Neuronal stem cell (in vitro differentiated cells): ENCODE measurements at regions not wholly inside any gene's neighbourhood (a gene's known extent, or its start where the extent isn't known, plus 50 kb on each side); places are given as distances from the start of the nearest gene placed in this dataset.

ENCODE experiments used
- DNase-seq: peaks from one replicate; pipeline ENCODE4 v3.0.0-alpha.2; 2013; ENCODE audit warnings: low spot score
- H2AFZ ChIP-seq: one replicate; pipeline ENCODE4 v1.6.1; 2013; ENCODE audit warnings: mild to moderate bottlenecking, low read length, inconsistent platforms
- H2AK5ac ChIP-seq: 2 replicates; pipeline ENCODE4 v1.6.1; 2013; ENCODE audit warnings: low read depth, mild to moderate bottlenecking, inconsistent platforms, low read length, moderate library complexity, mixed read lengths
- H2BK120ac ChIP-seq: 2 replicates; pipeline ENCODE4 v1.6.1; 2013; ENCODE audit warnings: low read depth, mild to moderate bottlenecking, inconsistent platforms, low read length, moderate library complexity, mixed read lengths
- H2BK12ac ChIP-seq: one replicate; pipeline ENCODE4 v1.6.1; 2013; ENCODE audit warnings: low read length, inconsistent platforms
- H2BK15ac ChIP-seq: 2 replicates; pipeline ENCODE4 v1.6.1; 2013; ENCODE audit warnings: mild to moderate bottlenecking, low read length, inconsistent platforms, mixed read lengths
- H2BK5ac ChIP-seq: one replicate; pipeline ENCODE4 v1.6.1; 2013; ENCODE audit warnings: inconsistent platforms, mild to moderate bottlenecking, low read length, moderate library complexity
- H3K14ac ChIP-seq: one replicate; pipeline ENCODE4 v1.6.1; 2013; ENCODE audit warnings: low read length, inconsistent platforms
- H3K18ac ChIP-seq: 2 replicates; pipeline ENCODE4 v1.6.1; 2013; ENCODE audit warnings: low read length, inconsistent platforms
- H3K23ac ChIP-seq: 2 replicates; pipeline ENCODE4 v1.6.1; 2013; ENCODE audit warnings: low read depth, mild to moderate bottlenecking, mixed read lengths, low read length, inconsistent platforms; ENCODE audit not compliant: poor library complexity
- H3K27ac ChIP-seq: replicated peaks from 3 replicates; pipeline ENCODE4 v1.5.1; 2013; ENCODE audit warnings: low read length, inconsistent platforms
- H3K27me3 ChIP-seq, 3 experiments: 2 replicates each; pipeline ENCODE4 v1.6.1; 2013; ENCODE audit warnings: low read length in 3 of 3, mild to moderate bottlenecking in 2 of 3, inconsistent platforms in 1 of 3, low read depth in 1 of 3, mixed read lengths in 1 of 3, moderate library complexity in 1 of 3; ENCODE audit not compliant: control insufficient read depth in 3 of 3, insufficient read depth in 3 of 3
- H3K36me3 ChIP-seq, 2 donors: replicated peaks in 1 of 2; 2 replicates each; pipeline ENCODE4 v1.6.1; 2013; ENCODE audit warnings: low read length in 2 of 2; ENCODE audit not compliant: control insufficient read depth in 2 of 2, insufficient read depth in 2 of 2
- H3K4ac ChIP-seq: 2 replicates; pipeline ENCODE4 v1.6.1; 2013; ENCODE audit warnings: inconsistent platforms, mild to moderate bottlenecking, low read length, moderate library complexity
- H3K4me1 ChIP-seq, 2 donors: 1 replicate in 1 of 2; 2 replicates in 1 of 2; pipeline ENCODE4 v1.6.1; 2013; ENCODE audit warnings: low read length in 2 of 2, low read depth in 1 of 2; ENCODE audit not compliant: control insufficient read depth in 2 of 2, insufficient read depth in 1 of 2
- H3K4me2 ChIP-seq: one replicate; pipeline ENCODE4 v1.6.1; 2013; ENCODE audit warnings: mild to moderate bottlenecking, low read length, inconsistent platforms; ENCODE audit not compliant: insufficient read depth, poor library complexity, severe bottlenecking
- H3K4me3 ChIP-seq, 2 donors: 2 replicates each; pipeline ENCODE4 v1.5.1; 2013; ENCODE audit warnings: low read length in 2 of 2, mild to moderate bottlenecking in 2 of 2, inconsistent platforms in 1 of 2, moderate library complexity in 1 of 2
- H3K79me1 ChIP-seq: one replicate; pipeline ENCODE4 v1.6.1; 2013; ENCODE audit warnings: low read depth, mild to moderate bottlenecking, inconsistent platforms, low read length, moderate library complexity
- H3K9ac ChIP-seq: one replicate; pipeline ENCODE4 v1.6.1; 2013; ENCODE audit warnings: mild to moderate bottlenecking, low read depth, low read length, inconsistent platforms; ENCODE audit not compliant: poor library complexity
- H3K9me3 ChIP-seq, 2 donors: replicated peaks in 1 of 2; 2 replicates each; pipeline versions ENCODE3 to v1.6.1; 2013; ENCODE audit warnings: low read length in 2 of 2, mild to moderate bottlenecking in 2 of 2, inconsistent platforms in 1 of 2, low read depth in 1 of 2, mixed read lengths in 1 of 2, moderate library complexity in 1 of 2; ENCODE audit not compliant: control insufficient read depth in 2 of 2, insufficient read depth in 1 of 2
- H4K8ac ChIP-seq: one replicate; pipeline ENCODE4 v1.6.1; 2013; ENCODE audit warnings: low read depth, mild to moderate bottlenecking, inconsistent platforms, low read length, moderate library complexity
- H4K91ac ChIP-seq: one replicate; pipeline ENCODE4 v1.6.1; 2013; ENCODE audit warnings: low read length, low read depth, mild to moderate bottlenecking, inconsistent platforms; ENCODE audit not compliant: poor library complexity
- WGBS, 2 donors: extraction: QIAGEN DNeasy Blood & Tissue Kit; methylation state at CpG; one replicate each; pipeline ENCODE4 v1.1.7; 2013; ENCODE audit warnings: missing lambda C conversion rate in 2 of 2, mixed read lengths in 1 of 2; ENCODE audit not compliant: insufficient read length in 2 of 2, insufficient replicate concordance in 1 of 2; ENCODE audit errors: extremely low coverage in 2 of 2; 5-methylcytosine and 5-hydroxymethylcytosine counted together

GRCh38 chr9:106314476-106314875 is 548.5 kb upstream of the ZNF462 start:
- Histone ChIP-seq H3K36me3 (no peaks in the 10 kb centered on the region), H3K4me2 (no peak overlapping the region), H3K23ac (no peak overlapping the region), H2BK120ac (no peak overlapping the region), H2BK5ac (no peak overlapping the region), H4K8ac (no peak overlapping the region), H3K4ac (no peak overlapping the region), H2AK5ac (no peak overlapping the region), H3K79me1 (no peaks in the 10 kb centered on the region), H3K4me1 (peaks cover 0 to 2% of the 10 kb centered on the region in 2 donors), H3K9ac (no peak overlapping the region), H2BK15ac (no peak overlapping the region), H3K4me3 (no peak overlapping the region), H2AFZ (no peak overlapping the region), H4K91ac (no peak overlapping the region), H3K18ac (no peak overlapping the region), H3K27ac (no peak overlapping the region), H3K9me3 (peaks cover 0 to 10% of the 10 kb centered on the region in 2 donors), H3K27me3 (no peaks in the 10 kb centered on the region), H3K14ac (no peak overlapping the region), H2BK12ac (no peak overlapping the region)
- WGBS, 2 donors: no CpG with 5 or more reads among the region's 1 CpG
- DNase-seq: no peak

GRCh38 chr9:106321394-106322180 is 541.4 kb upstream of the ZNF462 start:
- Histone ChIP-seq H3K4ac (no peak overlapping the region), H3K9me3 (no peaks in the 10 kb centered on the region), H3K23ac (no peak overlapping the region), H3K27me3 (no peaks in the 10 kb centered on the region), H3K4me3 (no peak overlapping the region), H3K4me1 (peaks cover 22 to 43% of the 10 kb centered on the region in 2 donors), H3K79me1 (no peaks in the 10 kb centered on the region), H3K4me2 (no peak overlapping the region), H2BK12ac (no peak overlapping the region), H2BK5ac (no peak overlapping the region), H3K9ac (no peak overlapping the region), H3K14ac (no peak overlapping the region), H2AK5ac (no peak overlapping the region), H3K36me3 (no peaks in the 10 kb centered on the region), H2BK15ac (no peak overlapping the region), H2BK120ac (no peak overlapping the region), H3K27ac (no peak overlapping the region), H3K18ac (no peak overlapping the region), H4K8ac (no peak overlapping the region), H4K91ac (no peak overlapping the region), H2AFZ (peak overlapping the region; percentile 79)
- WGBS, 2 donors: no CpG with 5 or more reads among the region's 5 CpGs
- no peak for DNase-seq

DNA sequence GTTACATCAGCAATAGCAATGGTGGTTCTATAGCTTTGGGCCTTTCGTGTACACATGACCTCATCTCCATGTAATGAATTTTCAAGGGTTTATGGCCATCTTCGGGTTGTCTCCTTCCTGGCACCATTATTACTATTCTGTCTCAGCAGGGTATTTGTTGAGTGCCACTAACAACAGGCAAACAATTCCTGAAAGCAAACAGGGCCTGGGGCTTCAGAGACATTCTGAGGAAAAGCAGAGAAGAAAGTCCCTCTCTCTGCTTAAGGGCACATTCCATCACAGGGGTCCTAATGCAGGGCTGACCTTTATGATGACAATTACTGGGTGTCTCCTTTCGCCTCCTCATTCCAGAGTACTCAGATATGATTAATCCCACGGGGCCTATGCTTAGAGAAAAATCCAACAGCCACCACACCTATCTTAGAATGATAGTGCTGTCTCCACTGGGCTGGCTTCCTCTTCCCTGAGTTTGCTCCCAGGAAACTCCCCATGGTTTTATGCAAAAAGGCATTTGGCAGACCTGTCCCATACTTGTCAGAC is 540.2 kb upstream of the ZNF462 start:
- Histone ChIP-seq H2BK5ac (no peak overlapping the region), H2BK12ac (no peak overlapping the region), H4K91ac (no peak overlapping the region), H3K27me3 (no peaks in the 10 kb centered on the region), H3K4me2 (no peak overlapping the region), H3K27ac (no peak overlapping the region), H4K8ac (no peak overlapping the region), H3K79me1 (no peaks in the 10 kb centered on the region), H3K9ac (no peak overlapping the region), H3K4me1 (peaks cover 22 to 45% of the 10 kb centered on the region in 2 donors), H3K14ac (no peak overlapping the region), H2AFZ (no peak overlapping the region), H3K4me3 (no peak overlapping the region), H3K9me3 (no peaks in the 10 kb centered on the region), H2BK120ac (no peak overlapping the region), H3K4ac (no peak overlapping the region), H2AK5ac (no peak overlapping the region), H3K18ac (no peak overlapping the region), H3K36me3 (no peaks in the 10 kb centered on the region), H2BK15ac (no peak overlapping the region), H3K23ac (no peak overlapping the region)
- no CpG with 5 or more reads among the region's 4 CpGs for WGBS, 2 donors
- no peak for DNase-seq

GRCh38 chr9:106324053-106324585 is 538.8 kb upstream of the ZNF462 start:
- Histone ChIP-seq H3K9ac (no peak overlapping the region), H3K79me1 (no peaks in the 10 kb centered on the region), H2AFZ (peak overlapping the region; percentile 30), H3K27me3 (no peaks in the 10 kb centered on the region), H3K27ac (peak overlapping the region; percentile 80), H2BK15ac (no peak overlapping the region), H2BK12ac (no peak overlapping the region), H3K9me3 (no peaks in the 10 kb centered on the region), H2AK5ac (no peak overlapping the region), H3K14ac (no peak overlapping the region), H4K91ac (no peak overlapping the region), H3K4ac (no peak overlapping the region), H2BK120ac (no peak overlapping the region), H4K8ac (no peak overlapping the region), H2BK5ac (no peak overlapping the region), H3K4me3 (no peak overlapping the region), H3K36me3 (no peaks in the 10 kb centered on the region), H3K4me2 (no peak overlapping the region), H3K23ac (no peak overlapping the region), H3K18ac (no peak overlapping the region), H3K4me1 (peaks cover 21 to 45% of the 10 kb centered on the region in 2 donors)
- DNase-seq: no peak
- WGBS, 2 donors: no CpG with 5 or more reads among the region's 10 CpGs
